DOHH2 (cell line): ENCODE measurements at regions not wholly inside any gene's neighbourhood (a gene's known extent, or its start where the extent isn't known, plus 50 kb on each side); places are given as distances from the start of the nearest gene placed in this dataset.

Experiments
- EZH2phosphoT487 ChIP-seq: fragments of 200-600 bp; sonication (generic); IDR thresholded peaks from 2 replicates; pipeline ENCODE4 v1.6.1; 2017; ENCODE audit warnings: borderline replicate concordance, mild to moderate bottlenecking, antibody characterized with exemption, low read length, moderate library complexity, mixed read lengths
- TF ChIP-seq, protein P1 (sequence below): fragments of 200-600 bp; sonication (generic); IDR thresholded peaks from one replicate; pipeline ENCODE4 v1.5.1; 2014; ENCODE audit warnings: antibody characterized with exemption, mild to moderate bottlenecking, low read depth, low read length; ENCODE audit not compliant: poor library complexity, severe bottlenecking

DNA sequence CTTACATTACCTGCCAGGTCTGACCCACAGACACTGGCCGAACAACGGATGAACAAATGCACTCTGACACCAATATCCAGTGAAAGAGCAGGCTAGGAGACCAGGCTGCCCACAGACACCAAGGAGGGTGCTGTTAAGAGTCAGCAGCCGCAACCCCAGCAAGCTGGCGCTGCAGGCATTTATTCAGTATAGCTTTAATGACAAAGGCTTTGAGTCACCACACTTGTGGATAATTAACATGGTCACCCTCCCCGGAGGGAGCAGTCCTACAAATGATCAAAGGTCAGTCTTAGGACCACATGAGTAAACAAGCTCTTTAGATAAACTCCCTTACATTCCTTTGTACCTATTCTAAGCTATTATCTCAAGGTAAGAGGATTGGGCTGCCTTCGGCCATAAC lies 368.5 kb upstream of the GRID2 start:
- TF ChIP-seq, protein P1, sequence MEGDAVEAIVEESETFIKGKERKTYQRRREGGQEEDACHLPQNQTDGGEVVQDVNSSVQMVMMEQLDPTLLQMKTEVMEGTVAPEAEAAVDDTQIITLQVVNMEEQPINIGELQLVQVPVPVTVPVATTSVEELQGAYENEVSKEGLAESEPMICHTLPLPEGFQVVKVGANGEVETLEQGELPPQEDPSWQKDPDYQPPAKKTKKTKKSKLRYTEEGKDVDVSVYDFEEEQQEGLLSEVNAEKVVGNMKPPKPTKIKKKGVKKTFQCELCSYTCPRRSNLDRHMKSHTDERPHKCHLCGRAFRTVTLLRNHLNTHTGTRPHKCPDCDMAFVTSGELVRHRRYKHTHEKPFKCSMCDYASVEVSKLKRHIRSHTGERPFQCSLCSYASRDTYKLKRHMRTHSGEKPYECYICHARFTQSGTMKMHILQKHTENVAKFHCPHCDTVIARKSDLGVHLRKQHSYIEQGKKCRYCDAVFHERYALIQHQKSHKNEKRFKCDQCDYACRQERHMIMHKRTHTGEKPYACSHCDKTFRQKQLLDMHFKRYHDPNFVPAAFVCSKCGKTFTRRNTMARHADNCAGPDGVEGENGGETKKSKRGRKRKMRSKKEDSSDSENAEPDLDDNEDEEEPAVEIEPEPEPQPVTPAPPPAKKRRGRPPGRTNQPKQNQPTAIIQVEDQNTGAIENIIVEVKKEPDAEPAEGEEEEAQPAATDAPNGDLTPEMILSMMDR = no peak
- TF ChIP-seq EZH2phosphoT487 = no peak
